ENCODE measurements at regions not wholly inside any gene's neighbourhood (a gene's known extent, or its start where the extent isn't known, plus 50 kb on each side); places are given as distances from the start of the nearest gene placed in this dataset.

DNA sequence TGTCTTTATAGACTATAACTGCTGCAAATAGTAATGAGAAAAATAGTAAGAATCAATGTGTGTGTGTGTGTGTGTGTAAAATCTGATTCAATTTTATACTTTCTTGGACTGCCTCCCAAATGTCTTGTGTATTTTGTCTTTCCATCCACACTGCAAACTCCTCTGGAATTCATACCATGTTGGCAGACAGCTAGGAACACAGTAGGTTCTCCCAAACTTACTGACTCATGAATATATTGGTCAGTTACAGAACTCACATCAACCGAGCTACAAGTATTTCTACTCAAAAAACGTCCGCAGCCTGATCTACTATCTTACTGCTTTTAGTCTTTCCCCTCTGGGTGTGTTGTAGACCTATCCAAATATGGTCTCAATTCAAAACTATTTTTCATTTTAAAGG lies 542.7 kb upstream of the PSMD7 start:
- Histone ChIP-seq H3K27me3 (ENCODE audit: insufficient read depth, low read length) (peaks cover 36% of the 10 kb centered on the region), H3K9me3 (ENCODE audit: control insufficient read depth in 1 of 2, insufficient read depth in 1 of 2, low read depth in 1 of 2, low read length in 2 of 2) (no peaks in the 10 kb centered on the region), H3K4me1 (ENCODE audit: control insufficient read depth in 1 of 2, insufficient read depth in 2 of 2, low read length in 2 of 2) (no peaks in the 10 kb centered on the region), H3K9me2 (ENCODE audit: insufficient read depth) (no peaks in the 10 kb centered on the region), H3K9ac (ENCODE audit: low read length) (no peak overlapping the region), H4K20me1 (ENCODE audit: insufficient read depth) (no peaks in the 10 kb centered on the region), H3K27ac (ENCODE audit: low read depth, low read length) (no peak overlapping the region), H3K79me2 (ENCODE audit: insufficient read depth, low read length) (no peaks in the 10 kb centered on the region), H3K4me2 (ENCODE audit: low read length) (no peak overlapping the region), H3K36me3 (ENCODE audit: control insufficient read depth in 1 of 2, insufficient read depth in 2 of 2, low read length in 2 of 2) (no peaks in the 10 kb centered on the region), H2AFZ (ENCODE audit: low read depth, low read length, poor library complexity, severe bottlenecking) (no peak overlapping the region), H3K4me3 (replicated peaks in 1 of 2; ENCODE audit: low read depth in 1 of 2, low read length in 2 of 2) (no peak overlapping the region)
- ATAC-seq, result no peak
- BruUV-seq (replicated peaks), result no TSS peak
- ChIA-PET RAD21 (ENCODE audit: low non-redundant PET in 1 of 2, low total read pairs in 2 of 2, uncharacterized antibody in 2 of 2, unreplicated experiment in 2 of 2) (no interaction called here), CTCF (no interaction called here), POLR2A (no interaction called here)
- no peak for DNase-seq (ENCODE audit: low read depth, low spot score)
- intact Hi-C loops (cut with micrococcal nuclease), result no loop called here
- TF ChIP-seq TCF7L2 (IDR thresholded peaks at IDR 0.05; ENCODE audit: borderline replicate concordance, extremely low read depth, insufficient read depth, insufficient read length) (no peak), POLR2AphosphoS5 (IDR thresholded peaks at IDR 0.05; ENCODE audit: low read depth, low read length) (no peak), POLR2A (IDR thresholded peaks at IDR 0.05; ENCODE audit: borderline replicate concordance, extremely low read depth, insufficient read depth, insufficient read length) (no peak), SRF (IDR thresholded peaks at IDR 0.05; ENCODE audit: low read depth) (no peak), EZH2 (IDR thresholded peaks at IDR 0.05) (no peak), YY1 (IDR thresholded peaks at IDR 0.05; ENCODE audit: extremely low read depth, insufficient replicate concordance, low read depth, low read length) (no peak), FOSL1 (IDR thresholded peaks at IDR 0.05; ENCODE audit: low read depth) (no peak), SP1 (IDR thresholded peaks at IDR 0.05; ENCODE audit: low read depth) (no peak), RAD21 (IDR thresholded peaks at IDR 0.05; ENCODE audit: low read depth) (no peak), EGR1 (IDR thresholded peaks at IDR 0.05; ENCODE audit: low read depth) (no peak), EZH2phosphoT487 (IDR thresholded peaks at IDR 0.05; ENCODE audit: borderline replicate concordance) (no peak), ELF1 (IDR thresholded peaks at IDR 0.05; ENCODE audit: borderline replicate concordance, low read depth) (no peak), CEBPB (IDR thresholded peaks at IDR 0.05; ENCODE audit: low read depth) (no peak), JUND (IDR thresholded peaks at IDR 0.05) (no peak), ZNF274 (IDR thresholded peaks at IDR 0.05; ENCODE audit: low read depth, low read length) (no peak), SIN3A (IDR thresholded peaks at IDR 0.05; ENCODE audit: low read depth) (no peak)
- TF ChIP-seq, protein P1, sequence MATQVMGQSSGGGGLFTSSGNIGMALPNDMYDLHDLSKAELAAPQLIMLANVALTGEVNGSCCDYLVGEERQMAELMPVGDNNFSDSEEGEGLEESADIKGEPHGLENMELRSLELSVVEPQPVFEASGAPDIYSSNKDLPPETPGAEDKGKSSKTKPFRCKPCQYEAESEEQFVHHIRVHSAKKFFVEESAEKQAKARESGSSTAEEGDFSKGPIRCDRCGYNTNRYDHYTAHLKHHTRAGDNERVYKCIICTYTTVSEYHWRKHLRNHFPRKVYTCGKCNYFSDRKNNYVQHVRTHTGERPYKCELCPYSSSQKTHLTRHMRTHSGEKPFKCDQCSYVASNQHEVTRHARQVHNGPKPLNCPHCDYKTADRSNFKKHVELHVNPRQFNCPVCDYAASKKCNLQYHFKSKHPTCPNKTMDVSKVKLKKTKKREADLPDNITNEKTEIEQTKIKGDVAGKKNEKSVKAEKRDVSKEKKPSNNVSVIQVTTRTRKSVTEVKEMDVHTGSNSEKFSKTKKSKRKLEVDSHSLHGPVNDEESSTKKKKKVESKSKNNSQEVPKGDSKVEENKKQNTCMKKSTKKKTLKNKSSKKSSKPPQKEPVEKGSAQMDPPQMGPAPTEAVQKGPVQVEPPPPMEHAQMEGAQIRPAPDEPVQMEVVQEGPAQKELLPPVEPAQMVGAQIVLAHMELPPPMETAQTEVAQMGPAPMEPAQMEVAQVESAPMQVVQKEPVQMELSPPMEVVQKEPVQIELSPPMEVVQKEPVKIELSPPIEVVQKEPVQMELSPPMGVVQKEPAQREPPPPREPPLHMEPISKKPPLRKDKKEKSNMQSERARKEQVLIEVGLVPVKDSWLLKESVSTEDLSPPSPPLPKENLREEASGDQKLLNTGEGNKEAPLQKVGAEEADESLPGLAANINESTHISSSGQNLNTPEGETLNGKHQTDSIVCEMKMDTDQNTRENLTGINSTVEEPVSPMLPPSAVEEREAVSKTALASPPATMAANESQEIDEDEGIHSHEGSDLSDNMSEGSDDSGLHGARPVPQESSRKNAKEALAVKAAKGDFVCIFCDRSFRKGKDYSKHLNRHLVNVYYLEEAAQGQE (IDR thresholded peaks at IDR 0.05; ENCODE audit: low read depth), result no peak
- TF ChIP-seq, protein P2, sequence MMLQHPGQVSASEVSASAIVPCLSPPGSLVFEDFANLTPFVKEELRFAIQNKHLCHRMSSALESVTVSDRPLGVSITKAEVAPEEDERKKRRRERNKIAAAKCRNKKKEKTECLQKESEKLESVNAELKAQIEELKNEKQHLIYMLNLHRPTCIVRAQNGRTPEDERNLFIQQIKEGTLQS (IDR thresholded peaks at IDR 0.05), result no peak
- TF ChIP-seq, protein P3, sequence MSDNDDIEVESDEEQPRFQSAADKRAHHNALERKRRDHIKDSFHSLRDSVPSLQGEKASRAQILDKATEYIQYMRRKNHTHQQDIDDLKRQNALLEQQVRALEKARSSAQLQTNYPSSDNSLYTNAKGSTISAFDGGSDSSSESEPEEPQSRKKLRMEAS (IDR thresholded peaks at IDR 0.05), result no peak
- TF ChIP-seq, protein P4, sequence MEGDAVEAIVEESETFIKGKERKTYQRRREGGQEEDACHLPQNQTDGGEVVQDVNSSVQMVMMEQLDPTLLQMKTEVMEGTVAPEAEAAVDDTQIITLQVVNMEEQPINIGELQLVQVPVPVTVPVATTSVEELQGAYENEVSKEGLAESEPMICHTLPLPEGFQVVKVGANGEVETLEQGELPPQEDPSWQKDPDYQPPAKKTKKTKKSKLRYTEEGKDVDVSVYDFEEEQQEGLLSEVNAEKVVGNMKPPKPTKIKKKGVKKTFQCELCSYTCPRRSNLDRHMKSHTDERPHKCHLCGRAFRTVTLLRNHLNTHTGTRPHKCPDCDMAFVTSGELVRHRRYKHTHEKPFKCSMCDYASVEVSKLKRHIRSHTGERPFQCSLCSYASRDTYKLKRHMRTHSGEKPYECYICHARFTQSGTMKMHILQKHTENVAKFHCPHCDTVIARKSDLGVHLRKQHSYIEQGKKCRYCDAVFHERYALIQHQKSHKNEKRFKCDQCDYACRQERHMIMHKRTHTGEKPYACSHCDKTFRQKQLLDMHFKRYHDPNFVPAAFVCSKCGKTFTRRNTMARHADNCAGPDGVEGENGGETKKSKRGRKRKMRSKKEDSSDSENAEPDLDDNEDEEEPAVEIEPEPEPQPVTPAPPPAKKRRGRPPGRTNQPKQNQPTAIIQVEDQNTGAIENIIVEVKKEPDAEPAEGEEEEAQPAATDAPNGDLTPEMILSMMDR (IDR thresholded peaks at IDR 0.05 in 2 of 3, conservative IDR thresholded peaks at IDR 0.05 in 1 of 3; ENCODE audit: borderline replicate concordance in 1 of 3, insufficient read depth in 1 of 3, low read depth in 2 of 3, low read length in 2 of 3), result no peak
